ENCODE measurements at regions not wholly inside any gene's neighbourhood (a gene's known extent, or its start where the extent isn't known, plus 50 kb on each side); places are given as distances from the start of the nearest gene placed in this dataset.
"Not testable (repeated sequence)": the region's sequence is repeated elsewhere in the genome, so short reads cannot be mapped to it uniquely, and the experiment has no call there.

DNA sequence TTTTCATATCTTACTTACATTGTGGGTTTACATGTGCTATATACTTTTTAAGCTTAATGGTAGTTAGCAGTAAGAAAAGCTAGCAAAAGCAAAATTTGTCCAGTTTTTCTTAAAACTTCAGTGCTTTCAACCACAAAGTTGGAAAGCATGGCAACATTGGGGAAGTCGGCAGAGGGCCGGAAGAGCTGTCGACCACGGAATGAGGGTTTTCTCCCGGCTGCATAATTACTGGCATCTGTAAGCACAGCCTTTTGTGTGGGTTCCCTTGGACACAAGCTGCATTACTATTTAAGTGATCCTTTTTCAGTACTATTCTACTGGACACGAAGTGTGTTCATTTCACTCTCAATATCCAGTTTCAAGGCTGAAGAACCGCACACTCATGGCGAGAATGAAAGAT, 560.4 kb downstream of the ANKRD50 start:
- no peak for DNase-seq (ENCODE audit: low read depth, low spot score)

DNA sequence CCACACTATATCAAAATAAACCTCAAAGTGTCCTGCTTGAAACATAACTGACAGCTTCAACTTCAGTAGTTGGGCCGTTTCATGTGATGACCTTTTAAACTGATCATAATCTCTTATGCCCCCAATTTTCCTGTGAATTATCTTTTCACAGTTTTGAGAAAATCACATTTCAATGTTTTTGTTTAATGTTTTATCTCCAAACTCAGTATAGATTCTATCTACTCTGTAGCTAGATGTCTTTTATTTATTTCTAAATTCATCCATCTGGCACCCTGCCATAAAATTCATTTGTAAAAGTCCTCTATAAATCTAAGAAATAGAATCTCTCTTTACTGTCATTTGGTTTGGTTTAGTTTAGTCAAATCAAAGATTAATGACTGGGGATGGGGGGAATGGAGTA, 557.3 kb downstream of the ANKRD50 start:
- no peak for DNase-seq (ENCODE audit: low read depth, low spot score)

DNA sequence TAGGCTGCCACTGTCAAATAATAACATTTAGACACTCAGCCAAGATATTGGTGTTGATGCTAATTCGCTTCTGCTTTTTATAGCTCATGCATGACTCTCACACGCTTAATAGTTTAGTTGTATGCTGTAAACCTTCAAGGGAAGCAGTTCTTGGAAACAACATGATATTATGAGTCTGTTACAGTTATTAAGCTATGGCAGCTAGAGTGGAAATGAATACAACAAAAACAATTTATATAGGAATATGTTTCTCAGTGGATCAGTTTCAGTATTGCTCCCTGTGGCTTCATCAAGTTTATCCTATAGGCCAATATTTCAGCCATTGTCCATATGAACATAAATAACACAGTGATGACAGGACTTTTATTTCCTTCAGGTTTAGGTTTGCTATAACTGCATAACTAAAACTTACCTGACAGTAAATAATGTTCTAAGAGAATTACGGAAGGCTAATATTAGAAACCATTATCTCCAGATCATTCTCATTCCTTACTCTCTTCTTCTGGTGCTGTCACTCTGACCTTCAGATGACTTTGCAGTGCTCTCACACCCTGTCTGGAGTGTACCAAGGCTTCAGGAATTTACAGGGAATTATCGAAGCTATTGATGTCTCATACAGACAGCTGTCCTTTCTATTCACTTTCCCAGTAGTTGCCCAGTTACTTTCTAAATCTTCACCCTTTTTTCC, 555.0 kb downstream of the ANKRD50 start:
- DNase-seq (ENCODE audit: low read depth, low spot score): no peak

DNA sequence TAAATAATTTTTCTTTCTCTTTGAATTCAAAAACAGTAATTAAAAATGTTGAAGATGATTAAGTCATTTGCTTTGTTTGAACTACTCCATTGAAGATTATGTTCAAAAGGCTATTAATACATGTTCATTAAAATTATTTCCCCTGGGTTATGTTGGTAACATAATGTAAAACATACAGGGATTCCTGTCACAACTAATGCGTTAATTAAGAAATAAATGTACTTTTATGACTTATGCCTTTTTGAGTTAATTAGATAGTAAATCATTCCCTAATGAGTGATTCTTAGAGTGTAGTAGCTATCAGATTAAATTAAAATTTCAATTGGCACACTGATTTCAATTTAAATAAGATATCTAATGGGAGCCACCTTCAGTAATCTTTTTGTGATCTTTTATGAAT, 549.1 kb downstream of the ANKRD50 start:
- no peak for DNase-seq (ENCODE audit: low read depth, low spot score)

DNA sequence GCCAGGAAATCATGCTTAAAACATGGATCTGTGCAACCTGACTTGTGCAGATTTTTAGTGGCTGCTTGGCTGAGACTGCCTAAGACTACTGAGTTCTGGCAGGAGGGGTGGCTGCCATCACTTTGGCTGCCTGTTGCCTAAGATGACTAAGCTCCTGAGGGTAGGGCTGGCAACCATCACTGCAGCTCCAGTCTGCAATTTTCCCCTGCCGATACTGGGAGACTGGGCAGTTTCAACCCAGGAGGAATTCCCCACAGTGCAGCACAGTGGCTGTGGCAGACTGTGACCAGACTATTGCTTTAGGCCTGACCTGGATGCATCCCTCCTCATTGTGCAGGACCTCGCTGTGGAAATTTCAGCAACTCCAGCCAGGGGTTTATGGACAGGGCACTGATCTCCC, 544.9 kb downstream of the ANKRD50 start:
- DNase-seq (ENCODE audit: low read depth, low spot score): peak; percentile 3

DNA sequence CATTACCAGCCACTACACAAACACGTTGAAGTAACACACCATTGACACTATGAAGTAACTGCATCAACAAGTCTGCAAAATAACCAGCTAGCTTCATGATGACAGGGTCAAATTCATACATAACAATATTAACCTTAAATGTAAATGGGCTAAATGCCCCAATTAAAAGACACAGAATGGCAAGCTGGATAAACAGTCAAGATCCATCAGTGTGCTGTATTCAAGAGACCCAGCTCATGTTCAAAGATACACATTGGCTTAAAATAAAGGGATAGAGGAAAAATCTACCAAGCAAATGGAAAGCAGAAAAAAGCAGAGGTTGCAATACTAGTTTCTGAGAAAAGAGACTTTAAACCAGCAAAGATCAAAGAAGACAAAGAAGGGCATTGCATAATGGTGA, 543.0 kb downstream of the ANKRD50 start:
- DNase-seq (ENCODE audit: low read depth, low spot score): not testable (repeated sequence)

DNA sequence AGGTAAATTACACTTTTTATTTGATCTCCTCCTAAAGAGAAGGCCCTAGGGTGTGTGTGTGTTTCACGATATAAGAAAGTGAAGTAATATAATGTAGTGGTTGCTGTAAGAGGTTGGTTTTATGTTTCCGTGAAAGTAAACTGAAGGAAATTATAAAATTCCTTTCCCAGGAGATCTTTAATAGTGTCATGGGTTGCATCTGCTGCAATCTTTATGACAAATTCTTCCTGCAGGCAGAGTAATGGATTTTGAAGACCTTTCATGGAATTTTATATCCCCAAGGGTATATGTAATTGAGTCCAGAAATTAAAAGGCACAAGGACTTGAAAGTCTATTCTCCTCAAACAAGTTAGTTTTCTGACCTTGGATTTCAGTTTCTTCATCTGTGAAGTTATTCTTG, 538.6 kb downstream of the ANKRD50 start:
- DNase-seq (ENCODE audit: low read depth, low spot score): no peak

DNA sequence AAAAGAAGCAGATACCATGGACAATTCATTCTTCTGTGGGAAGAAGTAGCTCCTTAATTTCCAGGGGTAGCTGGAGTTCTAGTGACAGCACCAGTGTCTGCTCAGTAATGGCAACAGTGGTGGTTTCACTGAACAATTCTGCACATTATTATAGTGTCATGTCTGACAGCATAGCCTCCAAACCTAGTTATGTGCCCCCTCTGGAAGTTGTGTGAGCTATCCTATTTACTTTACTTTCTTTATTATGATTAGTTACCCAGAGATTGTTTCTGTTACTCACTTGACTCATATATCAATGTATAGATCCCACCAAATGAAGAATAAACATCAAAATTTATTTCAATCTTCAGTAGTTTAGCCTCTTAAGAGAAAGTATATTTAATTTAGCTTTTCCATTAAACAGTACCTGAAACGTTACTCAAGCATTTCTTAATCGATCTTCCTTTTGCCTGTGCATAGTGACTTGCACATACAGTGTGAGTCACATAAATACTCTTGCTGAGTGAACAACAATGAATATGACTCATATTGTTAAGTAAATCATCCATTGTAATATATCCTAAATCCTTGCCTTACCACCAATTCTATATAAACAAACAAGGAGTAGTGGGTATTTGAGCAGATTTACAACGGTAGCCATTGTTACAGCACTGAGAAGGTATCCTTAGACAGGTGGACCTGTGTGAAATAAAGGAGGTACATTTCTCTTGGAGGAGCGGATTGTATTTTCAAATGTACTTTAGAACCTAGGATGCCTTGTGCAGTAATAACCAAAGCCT, 534.7 kb downstream of the ANKRD50 start:
- no peak for DNase-seq (ENCODE audit: low read depth, low spot score)

DNA sequence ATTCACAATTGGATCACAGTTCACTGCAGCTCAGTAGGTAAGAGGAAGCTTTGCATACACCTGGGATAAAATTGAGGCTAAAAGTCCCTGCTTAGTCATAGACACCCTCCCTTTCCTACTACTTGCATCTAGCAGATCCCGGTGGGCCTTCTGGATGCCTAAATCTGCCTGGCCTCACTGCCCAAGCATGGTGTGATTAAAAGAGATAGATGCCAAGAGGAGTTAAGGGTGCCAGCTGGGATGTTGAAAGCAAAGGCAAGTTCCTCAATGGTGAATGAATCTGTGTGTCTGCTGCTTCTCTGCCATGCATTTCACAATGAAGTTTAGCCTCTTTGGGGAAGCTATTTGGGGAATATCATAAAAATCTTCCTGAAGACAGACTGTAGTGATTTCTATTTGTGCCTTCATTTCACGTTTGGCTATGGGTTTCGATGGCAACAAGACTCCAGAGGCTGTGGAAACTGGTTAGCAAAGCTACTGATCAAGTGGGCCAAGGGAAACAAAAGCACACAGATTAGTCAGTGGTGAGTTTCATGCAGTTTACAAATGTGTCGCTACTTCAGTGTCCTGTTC, 534.0 kb downstream of the ANKRD50 start:
- no peak for DNase-seq (ENCODE audit: low read depth, low spot score)

DNA sequence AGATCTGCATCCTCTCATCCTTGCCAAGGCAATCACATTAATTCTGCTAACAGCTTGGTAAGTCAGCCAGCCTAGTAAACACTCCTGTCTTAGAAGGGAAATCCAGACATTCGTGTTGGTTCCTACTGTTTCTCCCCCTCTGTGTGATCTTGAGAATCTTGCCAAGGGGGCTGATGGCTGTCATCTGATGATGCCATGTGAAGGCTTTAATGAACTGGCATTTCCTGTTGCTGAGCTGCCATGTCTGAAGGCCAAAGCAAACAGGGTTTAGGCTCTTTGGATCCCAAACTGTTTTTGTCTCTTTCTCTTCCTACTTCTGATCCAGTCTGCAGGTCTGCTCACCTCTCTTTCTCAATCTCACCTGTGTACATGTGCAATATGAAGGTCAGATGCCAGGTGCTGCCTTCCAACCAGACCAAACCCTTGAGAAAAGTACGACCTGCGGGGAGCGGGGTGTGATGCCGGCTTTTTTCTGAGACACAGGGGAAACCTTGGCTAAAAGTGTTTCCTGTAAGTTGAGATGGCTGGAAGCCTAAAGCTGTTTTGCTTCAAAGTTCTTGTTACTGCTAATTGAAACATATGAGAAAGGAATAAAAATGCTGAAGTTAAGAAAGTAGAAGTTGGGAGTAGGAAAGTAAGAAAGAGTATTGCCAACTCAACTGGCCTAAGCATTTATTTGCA, 532.9 kb downstream of the ANKRD50 start:
- DNase-seq (ENCODE audit: low read depth, low spot score): no peak

DNA sequence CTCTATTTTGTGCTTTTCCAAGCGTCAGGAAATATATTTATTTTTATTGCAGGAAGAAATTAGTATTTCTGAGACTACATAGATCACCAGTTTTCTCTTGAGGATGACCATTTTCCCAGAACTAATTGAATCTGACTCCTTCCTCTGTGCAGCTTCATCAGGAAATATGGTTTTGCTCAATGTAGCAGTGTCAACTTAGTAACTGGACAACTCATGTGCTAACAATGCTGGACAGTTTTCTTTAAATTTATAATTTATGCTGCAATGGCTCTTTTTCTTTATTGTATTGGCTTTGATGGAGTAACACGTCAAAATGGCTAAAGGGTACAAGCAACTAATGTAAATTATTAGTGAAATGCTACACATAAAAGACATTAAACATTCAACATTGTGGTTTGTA, 531.5 kb downstream of the ANKRD50 start:
- DNase-seq (ENCODE audit: low read depth, low spot score): no peak

DNA sequence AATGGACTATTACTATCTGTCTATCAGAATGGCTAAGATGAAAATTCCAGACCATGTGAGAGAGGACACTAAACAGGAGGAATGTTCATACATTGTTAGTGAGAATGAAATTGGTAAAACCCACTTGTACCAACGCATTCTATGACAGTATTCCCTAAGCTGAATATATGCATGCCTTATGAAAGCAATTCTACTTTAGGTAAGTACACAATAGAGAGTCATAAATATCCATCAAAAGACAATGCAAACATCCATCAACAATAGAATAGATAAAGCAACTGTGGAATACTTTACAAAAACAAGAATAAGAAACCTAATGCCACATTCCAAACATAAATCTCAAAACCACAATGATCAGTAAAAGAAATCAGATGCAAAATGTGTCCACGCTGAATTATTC, 529.3 kb downstream of the ANKRD50 start:
- DNase-seq (ENCODE audit: low read depth, low spot score): no peak

DNA sequence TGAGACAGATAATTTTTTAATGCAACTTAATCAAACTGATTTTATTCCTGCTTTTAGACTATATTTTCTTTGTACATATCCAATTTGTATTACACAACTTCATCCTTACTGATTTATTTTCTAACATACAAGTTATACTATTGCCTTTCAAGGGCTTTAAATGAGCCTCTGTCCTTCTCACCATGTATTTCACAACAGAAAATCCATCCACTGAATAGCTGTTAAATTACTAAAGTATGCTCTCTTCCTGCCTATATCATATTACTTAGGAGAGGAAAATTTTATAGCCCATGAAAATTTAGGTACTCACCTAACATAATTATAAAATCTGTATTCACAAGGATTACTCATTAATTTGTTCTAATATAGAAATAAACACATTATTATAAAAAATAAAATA, 528.6 kb downstream of the ANKRD50 start:
- no peak for DNase-seq (ENCODE audit: low read depth, low spot score)

DNA sequence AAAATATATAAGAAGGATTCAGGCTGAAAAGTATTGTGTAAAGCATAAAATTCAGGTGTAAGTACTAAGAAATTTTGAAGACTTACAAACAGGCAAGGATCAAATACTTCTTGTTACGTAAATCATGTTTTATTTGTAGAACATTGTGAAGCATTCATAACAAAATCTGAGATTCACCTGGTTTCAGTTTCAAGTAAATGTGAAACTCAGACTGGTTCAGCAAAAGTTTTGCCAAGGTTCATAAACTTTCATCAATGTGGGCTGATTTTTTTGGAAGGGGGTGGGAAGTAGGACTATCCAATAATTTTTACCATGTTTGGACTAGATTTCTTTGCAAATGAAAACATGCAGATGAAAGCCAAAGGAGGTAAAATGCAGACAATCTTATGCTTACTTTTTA, 527.7 kb downstream of the ANKRD50 start:
- no peak for DNase-seq (ENCODE audit: low read depth, low spot score)

DNA sequence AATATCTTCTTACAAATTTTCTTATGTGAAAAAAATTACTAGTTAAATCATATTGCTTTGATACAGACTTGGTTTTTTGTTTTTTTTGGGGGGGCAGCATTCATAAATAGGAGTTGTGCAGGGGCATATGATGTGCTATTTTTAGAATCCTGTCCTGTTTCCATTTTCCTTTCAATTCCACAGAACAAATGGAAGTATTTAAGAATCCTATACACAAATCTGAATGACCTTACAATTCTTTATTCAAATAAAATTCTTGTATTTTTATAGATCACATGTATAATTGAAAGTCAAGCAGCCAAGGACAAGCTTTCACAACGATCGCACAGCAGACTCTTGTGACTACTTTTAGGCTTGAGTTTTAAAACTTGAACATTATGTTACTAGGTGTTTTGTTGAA, 523.9 kb downstream of the ANKRD50 start:
- DNase-seq (ENCODE audit: low read depth, low spot score): no peak

DNA sequence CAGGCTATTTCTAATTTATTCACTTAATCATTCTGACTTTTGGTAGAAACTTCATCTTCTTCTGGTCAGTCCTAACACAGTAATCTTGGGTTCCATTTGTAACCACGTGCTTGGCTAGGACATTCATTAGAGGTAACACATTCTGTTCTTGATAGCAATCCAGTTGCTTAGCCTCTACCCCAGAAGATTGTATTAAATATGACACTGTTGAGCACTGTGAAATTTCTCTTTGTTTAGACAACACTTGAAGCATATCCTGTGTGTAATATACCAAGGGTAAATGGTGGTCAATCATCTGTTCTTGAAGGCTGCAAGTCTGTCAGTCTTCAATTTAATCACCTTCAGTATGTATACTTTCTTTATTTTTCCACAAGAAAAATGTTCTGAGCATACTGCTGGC, 523.0 kb downstream of the ANKRD50 start:
- no peak for DNase-seq (ENCODE audit: low read depth, low spot score)

DNA sequence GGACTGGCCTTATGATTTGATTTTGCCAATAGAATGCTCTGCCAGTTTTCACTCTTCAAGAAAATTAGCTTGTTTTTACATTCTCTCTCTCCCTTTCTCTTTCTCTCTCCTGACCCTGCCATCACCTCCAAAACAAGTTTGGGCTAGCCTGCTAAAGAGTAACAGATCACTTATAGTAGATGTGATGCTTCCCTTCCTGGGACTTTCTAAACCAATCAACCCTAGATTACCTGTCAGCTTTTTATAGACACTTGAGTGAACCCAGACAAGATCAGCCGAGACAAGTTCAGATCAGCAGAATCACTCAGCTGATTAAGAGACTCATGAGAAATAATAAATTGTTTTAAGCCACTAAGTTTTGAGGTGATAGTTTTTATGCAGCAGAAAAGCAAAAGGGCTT, 521.2 kb downstream of the ANKRD50 start:
- no peak for DNase-seq (ENCODE audit: low read depth, low spot score)

DNA sequence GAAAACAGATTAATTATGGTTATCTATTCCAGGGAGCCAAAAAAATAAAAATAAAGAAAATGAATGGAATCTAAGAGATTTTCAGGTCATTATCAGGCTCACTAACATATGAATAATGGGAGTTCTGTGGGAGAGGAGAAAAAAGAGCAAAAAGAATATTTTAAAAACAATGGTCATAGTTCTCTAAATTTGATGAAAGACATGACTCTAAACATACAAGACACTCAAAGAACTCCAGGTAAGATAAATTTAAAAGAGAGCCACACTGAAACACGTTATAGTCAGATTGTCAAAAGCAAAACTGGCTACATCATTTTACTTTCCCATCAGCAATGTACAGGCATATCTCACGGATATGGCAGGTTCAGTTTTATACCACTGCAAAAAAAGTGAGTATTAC, 520.0 kb downstream of the ANKRD50 start:
- no peak for DNase-seq (ENCODE audit: low read depth, low spot score)

DNA sequence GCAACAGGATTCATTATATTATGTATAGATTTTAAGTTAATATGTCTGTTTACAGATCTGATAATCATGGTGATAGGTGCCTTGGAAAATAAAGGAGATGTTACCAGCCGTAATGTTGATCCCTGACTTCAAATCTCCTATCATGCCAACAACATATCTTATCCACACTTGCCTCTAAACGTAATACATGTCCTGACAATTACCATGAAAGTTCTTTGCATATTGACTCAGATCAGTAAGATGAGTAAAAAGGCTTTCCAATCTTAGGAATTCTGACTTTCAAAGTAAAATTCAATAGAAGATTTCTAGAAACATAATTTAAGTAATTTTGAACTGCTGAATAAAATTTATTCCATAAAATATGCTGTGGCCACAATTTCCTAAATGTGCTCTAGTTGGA, 513.3 kb downstream of the ANKRD50 start:
- DNase-seq (ENCODE audit: low read depth, low spot score): no peak

DNA sequence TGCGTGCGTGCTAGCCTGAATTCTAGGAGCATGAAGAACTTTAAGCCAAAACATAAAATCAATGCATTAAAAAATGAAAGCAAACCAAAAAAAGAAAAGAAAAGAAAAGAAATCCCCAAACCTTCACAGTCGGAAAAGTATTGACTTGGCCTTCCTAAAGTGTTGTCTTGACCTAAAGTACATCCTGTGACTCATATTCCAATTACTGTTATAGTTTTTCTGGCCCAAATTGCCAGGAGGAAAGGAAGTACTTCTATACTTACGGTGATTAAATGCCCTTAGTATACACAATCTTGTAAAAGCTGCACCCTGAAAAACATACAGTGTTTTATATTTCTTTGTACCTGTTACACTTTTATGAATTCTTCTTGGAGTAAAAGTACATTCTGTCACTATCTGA, 512.8 kb downstream of the ANKRD50 start:
- no peak for DNase-seq (ENCODE audit: low read depth, low spot score)

DNA sequence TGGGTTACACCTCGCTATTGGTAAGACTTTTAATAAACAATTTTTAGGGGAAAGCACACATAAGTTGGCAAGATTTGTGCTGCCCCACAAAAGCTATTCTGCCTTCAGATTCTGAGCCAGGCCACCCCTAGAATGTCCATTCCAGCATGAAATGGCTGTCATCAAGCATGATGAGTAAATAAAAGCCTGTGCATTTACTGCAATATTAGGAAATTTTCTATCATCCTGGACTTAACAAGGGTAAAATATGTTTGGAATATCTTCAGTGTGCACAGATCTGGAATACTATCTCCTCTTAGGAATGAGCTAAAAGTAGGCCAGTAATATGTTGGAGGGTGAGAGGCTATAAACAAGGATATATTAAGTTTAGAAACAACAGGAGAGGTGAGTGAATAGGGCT, 510.9 kb downstream of the ANKRD50 start:
- no peak for DNase-seq (ENCODE audit: low read depth, low spot score)

DNA sequence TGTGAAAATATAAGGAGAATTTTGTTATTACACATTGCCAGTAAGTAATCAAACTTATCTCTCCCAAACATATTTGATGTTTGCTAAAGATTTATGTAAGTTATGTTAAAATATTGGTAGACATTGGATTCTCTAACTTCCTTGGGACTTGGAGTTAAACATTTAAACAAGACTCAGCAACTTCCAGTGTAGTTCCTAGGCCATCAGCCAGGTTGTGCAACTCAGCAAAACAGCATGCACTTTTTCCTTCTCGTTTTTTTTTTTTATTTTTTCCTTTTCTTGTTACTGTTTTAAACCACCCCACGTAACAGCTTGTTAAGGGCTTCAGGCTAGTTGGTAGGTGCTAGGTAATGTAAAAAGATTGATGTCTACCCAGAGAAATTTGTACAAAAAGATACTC, 510.4 kb downstream of the ANKRD50 start:
- no peak for DNase-seq (ENCODE audit: low read depth, low spot score)

Data from ELF-1 (cell line).